ENCODE measurements at regions not wholly inside any gene's neighbourhood (a gene's known extent, or its start where the extent isn't known, plus 50 kb on each side); places are given as distances from the start of the nearest gene placed in this dataset.

- no peak for DNase-seq
- Histone ChIP-seq H3K9me1 (ENCODE audit: insufficient read depth, low read length) (no peaks in the 10 kb centered on the region), H3K36me3 (ENCODE audit: control insufficient read depth, insufficient read depth, low read length) (no peaks in the 10 kb centered on the region), H3K27me3 (ENCODE audit: control insufficient read depth, insufficient read depth, low read length) (no peaks in the 10 kb centered on the region), H3K14ac (replicated peaks; ENCODE audit: low read depth, low read length) (no peak overlapping the region), H3K18ac (ENCODE audit: low read depth, low read length) (no peak overlapping the region), H3K4me2 (ENCODE audit: low read depth, low read length) (no peak overlapping the region), H3K79me1 (ENCODE audit: low read depth in 1 of 2, low read length in 2 of 2) (no peaks in the 10 kb centered on the region), H3K4me3 (ENCODE audit: insufficient read depth, low read depth, low read length) (no peak overlapping the region), H3K4ac (ENCODE audit: low read depth, low read length) (no peak overlapping the region), H3K9ac (ENCODE audit: low read depth, low read length) (no peak overlapping the region), H4K91ac (ENCODE audit: insufficient read depth, low read depth, low read length) (no peak overlapping the region), H2AK9ac (replicated peaks; ENCODE audit: low read depth, low read length, poor library complexity) (no peak overlapping the region), H3K56ac (ENCODE audit: extremely low read depth, insufficient read depth, low read length) (no peak overlapping the region), H3K4me1 (ENCODE audit: control insufficient read depth, insufficient read depth, low read length) (no peaks in the 10 kb centered on the region), H4K20me1 (ENCODE audit: insufficient read depth, low read length) (no peaks in the 10 kb centered on the region), H2AFZ (replicated peaks; ENCODE audit: low read length, poor library complexity) (no peak overlapping the region), H2AK5ac (ENCODE audit: low read depth, low read length) (no peak overlapping the region), H4K8ac (ENCODE audit: low read depth in 2 of 2, low read length in 2 of 2) (no peak overlapping the region), H2BK20ac (ENCODE audit: low read depth, low read length) (no peak overlapping the region), H4K5ac (ENCODE audit: low read depth, low read length) (no peak overlapping the region), H3K27ac (ENCODE audit: insufficient read depth, low read length) (no peak overlapping the region), H2BK120ac (ENCODE audit: low read depth, low read length) (no peak overlapping the region), H2BK5ac (ENCODE audit: low read depth, low read length, poor library complexity, severe bottlenecking) (no peak overlapping the region), H3K9me3 (ENCODE audit: control insufficient read depth, insufficient read depth, low read length) (no peaks in the 10 kb centered on the region), H2BK15ac (ENCODE audit: low read depth, low read length) (no peak overlapping the region), H3K23ac (ENCODE audit: low read depth, low read length) (no peak overlapping the region)
- peak; percentile 24; the same call in 1 of the 2 replicates for ATAC-seq (ENCODE audit: low read depth)
- in situ Hi-C loops (cut with MboI; ENCODE audit: low sequenced_read_pairs) (no loop called here), dilution Hi-C loops (cut with HindIII; ENCODE audit: low sequenced_read_pairs, unreplicated experiment) (no loop called here), intact Hi-C loops (cut with micrococcal nuclease) (no loop called here)
- BruUV-seq (replicated peaks) = no TSS peak
- WGBS, 2 experiments (ENCODE audit: extremely low coverage in 2 of 2, insufficient read length in 1 of 2) = no CpG with 5 or more reads among the region's 3 CpGs
- ChIA-PET POLR2A (ENCODE audit: unreplicated experiment) (interaction anchor here (0.7 kb wide), 1 partner anchor 8 kb away, joined by 3 read pairs; no protein-coding TSS in a partner anchor), CTCF (no interaction called here)
- TF ChIP-seq CEBPB (IDR thresholded peaks at IDR 0.05; ENCODE audit: low read depth, low read length) (no peak), RFX5 (IDR thresholded peaks at IDR 0.05; ENCODE audit: low read depth, low read length) (no peak), NFE2L2 (IDR thresholded peaks at IDR 0.05; ENCODE audit: low read depth, low read length) (no peak), USF2 (IDR thresholded peaks at IDR 0.05; ENCODE audit: low read depth, low read length) (no peak), MAFK (IDR thresholded peaks at IDR 0.05; ENCODE audit: low read depth, low read length) (no peak), ELK1 (IDR thresholded peaks at IDR 0.05; ENCODE audit: borderline replicate concordance, low read depth, low read length) (no peak)
These were observed 90.9 kb upstream of the MLIP start for GRCh38 chr6:54020334-54020733.

All from IMR-90 (cell line).